T-cell (primary cell): ENCODE measurements at regions not wholly inside any gene's neighbourhood (a gene's known extent, or its start where the extent isn't known, plus 50 kb on each side); places are given as distances from the start of the nearest gene placed in this dataset.

ENCODE experiments used
- ATAC-seq, 4 experiments: fragments of 200-7000 bp in 3 of 4; fragments of 150-1000 bp in 1 of 4; cut with Tn5 transposase; replicated peaks in 1 of 4; 1 replicate in 3 of 4; 2 replicates in 1 of 4; pipeline ENCODE4 v1.10.0; 2021; ENCODE audit warnings: moderate library complexity in 3 of 4, mild to moderate bottlenecking in 2 of 4, moderate number of reproducible peaks in 1 of 4
- CTCF ChIA-PET, 2 donors: fragments of 300-600 bp; sonication (Branson Sonifier 250); formaldehyde crosslinking; loops; one replicate each; lab custom pipeline; 2022; ENCODE audit warnings: antibody characterized with exemption in 2 of 2; lab: Charles Lee
- POLR2A ChIA-PET, 2 donors: fragments of 300-600 bp; sonication (Branson Sonifier 250); formaldehyde crosslinking; loops; one replicate each; lab custom pipeline; 2022; ENCODE audit warnings: antibody characterized with exemption in 2 of 2; lab: Charles Lee
- DNase-seq, 35 experiments: peaks; one replicate each; pipeline versions ENCODE4 v3.0.0 to v3.0.0-alpha.2; 2013 to 2023
- H3K27ac ChIP-seq: one replicate; pipeline ENCODE4 v1.5.1; 2013; ENCODE audit warnings: low read length
- H3K27me3 ChIP-seq, 2 experiments: replicated peaks in 1 of 2; 1 replicate in 1 of 2; 2 replicates in 1 of 2; pipeline versions ENCODE4 v1.6.1 to v1.7.0; 2013; ENCODE audit warnings: low read length in 1 of 2, mixed read lengths in 1 of 2; ENCODE audit not compliant: control insufficient read depth in 2 of 2, insufficient read depth in 2 of 2; ENCODE audit errors: extremely low read depth in 1 of 2
- H3K36me3 ChIP-seq, 2 donors: 1 replicate in 1 of 2; 2 replicates in 1 of 2; pipeline versions ENCODE4 v1.6.1 to v1.7.0; 2013; ENCODE audit warnings: low read length in 1 of 2; ENCODE audit not compliant: control insufficient read depth in 2 of 2, insufficient read depth in 1 of 2; ENCODE audit errors: extremely low read depth in 1 of 2
- H3K4me1 ChIP-seq, 2 experiments: 1 replicate in 1 of 2; 2 replicates in 1 of 2; pipeline versions ENCODE4 v1.6.1 to v1.7.0; 2013; ENCODE audit warnings: low read length in 2 of 2, mixed read lengths in 1 of 2; ENCODE audit not compliant: insufficient read depth in 2 of 2, control insufficient read depth in 1 of 2; ENCODE audit errors: extremely low read depth in 1 of 2
- H3K4me3 ChIP-seq, 2 donors: 1 replicate in 1 of 2; 2 replicates in 1 of 2; pipeline versions ENCODE4 v1.5.1 to v1.7.0; 2013; ENCODE audit warnings: mild to moderate bottlenecking in 2 of 2, low read length in 1 of 2, moderate library complexity in 1 of 2; ENCODE audit not compliant: control insufficient read depth in 1 of 2; ENCODE audit errors: extremely low read depth in 1 of 2
- H3K9me3 ChIP-seq: 2 replicates; pipeline ENCODE4 v1.7.0; 2013
- H3K27ac Mint-ChIP-seq, 2 donors: one replicate each; pipeline ENCODE4 v1.8.0; 2020 to 2021; ENCODE audit warnings: mild to moderate bottlenecking in 2 of 2, mixed read lengths in 2 of 2
- H3K27me3 Mint-ChIP-seq, 2 donors: one replicate each; pipeline ENCODE4 v1.8.0; 2021 to 2022; ENCODE audit warnings: mixed read lengths in 2 of 2
- H3K36me3 Mint-ChIP-seq: one replicate; pipeline ENCODE4 v1.8.0; 2021; ENCODE audit warnings: mixed read lengths
- H3K4me1 Mint-ChIP-seq, 3 donors: one replicate each; pipeline ENCODE4 v1.8.0; 2020 to 2022; ENCODE audit warnings: mixed read lengths in 3 of 3, mild to moderate bottlenecking in 1 of 3
- H3K4me3 Mint-ChIP-seq, 3 donors: one replicate each; pipeline ENCODE4 v1.8.0; 2020 to 2022; ENCODE audit warnings: mild to moderate bottlenecking in 3 of 3, mixed read lengths in 3 of 3, moderate library complexity in 3 of 3
- H3K9me3 Mint-ChIP-seq, 3 donors: one replicate each; pipeline ENCODE4 v1.8.0; 2020 to 2022; ENCODE audit warnings: mixed read lengths in 3 of 3
- WGBS: methylation state at CpG from one replicate; pipeline ENCODE4 v1.1.5; 2013; ENCODE audit warnings: missing lambda C conversion rate; ENCODE audit not compliant: insufficient coverage; 5-methylcytosine and 5-hydroxymethylcytosine counted together

- H3K36me3 ChIP-seq: no peaks in the 10 kb centered on the region
- H3K4me3 Mint-ChIP-seq: no peak overlapping the region
- no peaks in the 10 kb centered on the region for H3K4me1 Mint-ChIP-seq
- H3K4me3 ChIP-seq: no peak overlapping the region
- no peak overlapping the region for H3K27ac Mint-ChIP-seq
- DNase-seq: no peak
- H3K9me3 Mint-ChIP-seq: peaks cover 9 to 32% (median 17%) of the 10 kb centered on the region in 3 donors
- whole genome bisulfite sequencing: no CpG with 5 or more reads among the region's 1 CpG
- H3K9me3 ChIP-seq: no peaks in the 10 kb centered on the region
- H3K27me3 ChIP-seq: no peaks in the 10 kb centered on the region
- no peaks in the 10 kb centered on the region for H3K27me3 Mint-ChIP-seq
- ChIA-PET CTCF (no interaction called here), POLR2A (no interaction called here)
- H3K27ac ChIP-seq: no peak overlapping the region
- H3K36me3 Mint-ChIP-seq: no peaks in the 10 kb centered on the region
- no peak for ATAC-seq
- H3K4me1 ChIP-seq: no peaks in the 10 kb centered on the region
These were observed 164.5 kb downstream of the IZUMO3 start for GRCh38 chr9:24381205-24381604.

DNA sequence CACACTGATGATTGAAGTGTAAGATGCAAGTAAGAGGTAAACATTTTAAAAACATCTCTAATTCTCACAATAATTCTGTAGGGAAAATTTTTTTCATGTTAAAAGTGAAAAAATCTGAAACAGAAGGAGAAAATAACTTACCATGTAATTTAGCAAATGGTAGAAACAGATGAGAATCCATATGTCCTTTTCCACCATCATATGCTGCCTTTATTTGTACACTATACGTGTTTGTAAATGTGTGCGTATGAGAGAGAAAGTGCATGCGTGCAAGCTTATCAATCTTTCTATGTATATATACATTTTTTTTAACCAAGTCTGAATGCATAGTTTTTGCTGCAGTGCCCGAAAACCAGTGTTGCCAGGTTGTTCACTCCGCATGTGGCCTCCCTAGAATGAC is 186.7 kb downstream of the IZUMO3 start:
- Mint-ChIP-seq H3K4me3 (no peak overlapping the region), H3K27me3 (no peaks in the 10 kb centered on the region), H3K27ac (no peak overlapping the region), H3K4me1 (no peaks in the 10 kb centered on the region), H3K9me3 (peaks cover 26 to 44% (median 38%) of the 10 kb centered on the region in 3 donors), H3K36me3 (no peaks in the 10 kb centered on the region)
- Histone ChIP-seq H3K27me3 (no peaks in the 10 kb centered on the region), H3K4me1 (no peaks in the 10 kb centered on the region), H3K9me3 (no peaks in the 10 kb centered on the region), H3K4me3 (no peak overlapping the region), H3K27ac (no peak overlapping the region), H3K36me3 (no peaks in the 10 kb centered on the region)
- DNase-seq (no peak), ATAC-seq (no peak)
- POLR2A ChIA-PET: no interaction called here
- CTCF ChIA-PET: no interaction called here
- WGBS: 100% methylated on average over 1 of the region's 5 CpGs

DNA sequence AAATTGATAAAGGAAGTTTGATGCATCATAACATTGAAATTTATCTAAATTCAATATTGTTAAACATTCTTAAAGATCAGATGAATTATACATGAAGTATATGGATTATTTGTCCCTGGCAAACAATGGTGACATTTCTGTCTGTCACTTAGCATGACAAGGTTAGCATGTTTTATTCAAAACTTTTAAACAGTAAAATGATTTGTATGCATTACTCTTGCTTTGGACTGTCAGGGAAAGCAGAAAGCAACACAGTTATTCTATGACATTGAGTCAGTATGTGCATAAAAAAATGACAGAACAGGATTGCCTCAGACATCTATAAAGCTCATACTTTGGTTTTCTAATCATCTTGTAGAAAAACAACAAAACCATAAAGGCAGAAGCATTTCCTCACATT is 193.7 kb downstream of the IZUMO3 start:
- DNase-seq: no peak
- no peak overlapping the region for H3K27ac Mint-ChIP-seq
- peaks cover 4 to 13% (median 11%) of the 10 kb centered on the region in 3 donors for H3K9me3 Mint-ChIP-seq
- ChIA-PET CTCF (no interaction called here), POLR2A (no interaction called here)
- Histone ChIP-seq H3K9me3 (no peaks in the 10 kb centered on the region), H3K36me3 (no peaks in the 10 kb centered on the region), H3K4me1 (no peaks in the 10 kb centered on the region), H3K27ac (no peak overlapping the region), H3K4me3 (no peak overlapping the region), H3K27me3 (no peaks in the 10 kb centered on the region)
- H3K4me1 Mint-ChIP-seq: no peaks in the 10 kb centered on the region
- H3K4me3 Mint-ChIP-seq: no peak overlapping the region
- no peak for ATAC-seq
- no peaks in the 10 kb centered on the region for H3K27me3 Mint-ChIP-seq
- no peaks in the 10 kb centered on the region for H3K36me3 Mint-ChIP-seq

- no peaks in the 10 kb centered on the region for H3K36me3 Mint-ChIP-seq
- no CpG with 5 or more reads among the region's 2 CpGs for WGBS
- no peak for ATAC-seq
These were observed 194.4 kb downstream of the IZUMO3 start for GRCh38 chr9:24351258-24351657.

GRCh38 chr9:24342457-24342856 is 203.2 kb downstream of the IZUMO3 start:
- Mint-ChIP-seq H3K36me3 (no peaks in the 10 kb centered on the region), H3K4me3 (no peak overlapping the region), H3K4me1 (no peaks in the 10 kb centered on the region), H3K9me3 (peaks cover 33 to 48% (median 41%) of the 10 kb centered on the region in 3 donors), H3K27ac (no peak overlapping the region), H3K27me3 (no peaks in the 10 kb centered on the region)
- H3K36me3 ChIP-seq: no peaks in the 10 kb centered on the region
- WGBS: no CpG with 5 or more reads among the region's 1 CpG
- ATAC-seq: no peak
- no peak for DNase-seq
- H3K9me3 ChIP-seq: peaks cover 7% of the 10 kb centered on the region
- ChIA-PET CTCF (no interaction called here), POLR2A (no interaction called here)
- no peaks in the 10 kb centered on the region for H3K4me1 ChIP-seq
- no peaks in the 10 kb centered on the region for H3K27me3 ChIP-seq
- H3K4me3 ChIP-seq: no peak overlapping the region
- H3K27ac ChIP-seq: no peak overlapping the region

More at GRCh38 chr9:24351258-24351657, 194.4 kb downstream of the IZUMO3 start:
- no peak overlapping the region for H3K27ac Mint-ChIP-seq
- no peak overlapping the region for H3K4me3 ChIP-seq
- no peaks in the 10 kb centered on the region for H3K9me3 ChIP-seq
- DNase-seq: no peak
- peaks cover 8 to 17% (median 11%) of the 10 kb centered on the region in 3 donors for H3K9me3 Mint-ChIP-seq
- H3K4me3 Mint-ChIP-seq: no peak overlapping the region
- no peaks in the 10 kb centered on the region for H3K4me1 ChIP-seq
- H3K27me3 Mint-ChIP-seq: no peaks in the 10 kb centered on the region
- H3K4me1 Mint-ChIP-seq: no peaks in the 10 kb centered on the region
- CTCF ChIA-PET: no interaction called here
- no peaks in the 10 kb centered on the region for H3K27me3 ChIP-seq
- no peak overlapping the region for H3K27ac ChIP-seq
- POLR2A ChIA-PET: no interaction called here
- H3K36me3 ChIP-seq: no peaks in the 10 kb centered on the region

DNA sequence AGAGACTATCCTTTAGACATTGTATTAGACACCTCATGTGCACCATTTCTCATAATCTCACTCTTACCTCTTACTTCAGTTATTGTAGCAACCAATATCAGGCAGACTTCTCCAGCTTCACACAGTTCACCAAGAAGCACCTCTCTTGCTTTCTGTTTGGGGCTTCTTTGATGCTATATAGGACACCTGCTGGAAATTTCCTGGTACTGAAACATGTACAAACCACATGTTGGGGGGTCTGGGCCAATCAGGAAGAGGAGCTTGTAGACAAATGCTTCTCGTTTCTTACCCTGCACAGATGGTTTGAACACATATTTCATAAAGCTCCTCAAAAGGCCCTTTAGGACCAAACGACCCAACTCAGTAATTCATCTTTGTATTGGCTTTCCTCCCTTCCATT is 212.1 kb downstream of the IZUMO3 start:
- peaks cover 4% of the 10 kb centered on the region for H3K9me3 ChIP-seq
- no peak overlapping the region for H3K4me3 Mint-ChIP-seq
- no peak overlapping the region for H3K27ac Mint-ChIP-seq
- H3K4me1 ChIP-seq: no peaks in the 10 kb centered on the region
- H3K27me3 Mint-ChIP-seq: no peaks in the 10 kb centered on the region
- WGBS: 61% methylated on average over 2 of the region's 2 CpGs
- POLR2A ChIA-PET: no interaction called here
- H3K9me3 Mint-ChIP-seq: peaks cover 15 to 26% (median 20%) of the 10 kb centered on the region in 3 donors
- H3K36me3 Mint-ChIP-seq: no peaks in the 10 kb centered on the region
- no peak overlapping the region for H3K27ac ChIP-seq
- CTCF ChIA-PET: no interaction called here
- DNase-seq: no peak
- H3K4me1 Mint-ChIP-seq: no peaks in the 10 kb centered on the region
- no peak for ATAC-seq
- H3K27me3 ChIP-seq: no peaks in the 10 kb centered on the region
- H3K36me3 ChIP-seq: no peaks in the 10 kb centered on the region
- no peak overlapping the region for H3K4me3 ChIP-seq

DNA sequence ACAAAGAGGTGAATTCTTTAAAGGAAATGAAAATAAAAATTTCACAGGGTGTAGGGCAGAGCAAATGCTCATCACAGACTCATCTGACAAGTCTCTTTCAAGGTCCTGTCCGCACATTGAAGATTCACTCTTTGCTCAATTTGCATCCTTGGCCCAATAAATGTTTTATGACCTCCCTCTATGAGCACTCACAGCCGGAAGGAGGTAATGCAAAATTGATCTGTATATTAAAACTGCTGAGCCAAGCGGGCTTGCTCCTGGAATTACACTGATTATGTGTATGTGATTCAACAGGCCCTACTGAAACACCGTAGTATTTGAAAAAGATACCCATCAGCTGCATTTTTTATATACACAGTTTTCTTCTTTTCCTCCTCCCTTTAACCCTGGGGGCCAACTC is 246.8 kb downstream of the IZUMO3 start:
- DNase-seq (no peak), ATAC-seq (no peak)
- POLR2A ChIA-PET: no interaction called here
- Mint-ChIP-seq H3K4me1 (no peaks in the 10 kb centered on the region), H3K27ac (no peak overlapping the region), H3K9me3 (peaks cover 18 to 51% (median 27%) of the 10 kb centered on the region in 3 donors), H3K4me3 (no peak overlapping the region), H3K27me3 (no peaks in the 10 kb centered on the region), H3K36me3 (no peaks in the 10 kb centered on the region)
- WGBS: 60% methylated on average over 1 of the region's 4 CpGs
- H3K4me1 ChIP-seq: no peaks in the 10 kb centered on the region
- no peaks in the 10 kb centered on the region for H3K9me3 ChIP-seq
- no peak overlapping the region for H3K27ac ChIP-seq
- H3K4me3 ChIP-seq: no peak overlapping the region
- no peaks in the 10 kb centered on the region for H3K27me3 ChIP-seq
- CTCF ChIA-PET: no interaction called here
- no peaks in the 10 kb centered on the region for H3K36me3 ChIP-seq
